A673 (cell line): ENCODE measurements at regions not wholly inside any gene's neighbourhood (a gene's known extent, or its start where the extent isn't known, plus 50 kb on each side); places are given as distances from the start of the nearest gene placed in this dataset.

Experiments used
- EZH2 ChIP-seq: fragments of 200-600 bp; sonication (generic); IDR thresholded peaks from 2 replicates; pipeline ENCODE4 v1.6.1; 2017; ENCODE audit warnings: borderline replicate concordance, low read depth, mild to moderate bottlenecking, mixed read lengths, antibody characterized with exemption, low read length; ENCODE audit not compliant: poor library complexity, severe bottlenecking
- TF ChIP-seq, protein P1 (sequence below): fragments of 300-800, 200-600 bp; sonication (generic); conservative IDR thresholded peaks from 2 replicates; pipeline ENCODE4 v1.5.1; 2017; ENCODE audit warnings: low read depth, mild to moderate bottlenecking, antibody characterized with exemption, low read length, moderate library complexity, mixed read lengths

- TF ChIP-seq, protein P1, sequence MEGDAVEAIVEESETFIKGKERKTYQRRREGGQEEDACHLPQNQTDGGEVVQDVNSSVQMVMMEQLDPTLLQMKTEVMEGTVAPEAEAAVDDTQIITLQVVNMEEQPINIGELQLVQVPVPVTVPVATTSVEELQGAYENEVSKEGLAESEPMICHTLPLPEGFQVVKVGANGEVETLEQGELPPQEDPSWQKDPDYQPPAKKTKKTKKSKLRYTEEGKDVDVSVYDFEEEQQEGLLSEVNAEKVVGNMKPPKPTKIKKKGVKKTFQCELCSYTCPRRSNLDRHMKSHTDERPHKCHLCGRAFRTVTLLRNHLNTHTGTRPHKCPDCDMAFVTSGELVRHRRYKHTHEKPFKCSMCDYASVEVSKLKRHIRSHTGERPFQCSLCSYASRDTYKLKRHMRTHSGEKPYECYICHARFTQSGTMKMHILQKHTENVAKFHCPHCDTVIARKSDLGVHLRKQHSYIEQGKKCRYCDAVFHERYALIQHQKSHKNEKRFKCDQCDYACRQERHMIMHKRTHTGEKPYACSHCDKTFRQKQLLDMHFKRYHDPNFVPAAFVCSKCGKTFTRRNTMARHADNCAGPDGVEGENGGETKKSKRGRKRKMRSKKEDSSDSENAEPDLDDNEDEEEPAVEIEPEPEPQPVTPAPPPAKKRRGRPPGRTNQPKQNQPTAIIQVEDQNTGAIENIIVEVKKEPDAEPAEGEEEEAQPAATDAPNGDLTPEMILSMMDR, result no peak
- no peak for TF ChIP-seq EZH2
Observed at GRCh38 chr5:93220431-93220830, 360.6 kb downstream of the NR2F1-AS1 start.
